ENCODE measurements at regions not wholly inside any gene's neighbourhood (a gene's known extent, or its start where the extent isn't known, plus 50 kb on each side); places are given as distances from the start of the nearest gene placed in this dataset.

GRCh38 chr2:191565120-191565519 lies 112.8 kb upstream of the NABP1 start:
- DNase-seq = no peak

- no peak for DNase-seq
Measured at GRCh38 chr2:191565647-191566198, 112.2 kb upstream of the NABP1 start.

GRCh38 chr2:191566344-191566743 lies 111.6 kb upstream of the NABP1 start:
- DNase-seq = no peak

GRCh38 chr2:191567206-191567605 lies 110.7 kb upstream of the NABP1 start:
- DNase-seq = no peak

- no peak for DNase-seq
Measured at GRCh38 chr2:191569025-191569424, 108.9 kb upstream of the NABP1 start.

- DNase-seq = no peak
Measured at GRCh38 chr2:191571163-191571769, 106.7 kb upstream of the NABP1 start.

GRCh38 chr2:191572319-191572718 lies 105.6 kb upstream of the NABP1 start:
- DNase-seq = no peak

- DNase-seq = no peak
Measured at GRCh38 chr2:191573216-191573615, 104.7 kb upstream of the NABP1 start.

GRCh38 chr2:191574232-191574631 lies 103.7 kb upstream of the NABP1 start:
- no peak for DNase-seq

- DNase-seq = no peak
Measured at GRCh38 chr2:191577605-191578004, 100.3 kb upstream of the NABP1 start.

- DNase-seq = no peak
Measured at GRCh38 chr2:191578031-191578430, 99.9 kb upstream of the NABP1 start.

- DNase-seq = no peak
Measured at GRCh38 chr2:191580581-191580980, 97.4 kb upstream of the NABP1 start.

- no peak for DNase-seq
Measured at GRCh38 chr2:191581003-191581402, 96.9 kb upstream of the NABP1 start.

GRCh38 chr2:191582355-191582754 lies 95.6 kb upstream of the NABP1 start:
- DNase-seq = no peak

- DNase-seq = no peak
Measured at GRCh38 chr2:191591025-191591424, 86.9 kb upstream of the NABP1 start.

GRCh38 chr2:191593622-191594385 lies 84.1 kb upstream of the NABP1 start:
- DNase-seq = no peak

- DNase-seq = no peak
Measured at GRCh38 chr2:191597186-191597751, 80.7 kb upstream of the NABP1 start.

GRCh38 chr2:191598296-191598695 lies 79.6 kb upstream of the NABP1 start:
- DNase-seq = no peak

GRCh38 chr2:191601060-191601459 lies 76.9 kb upstream of the NABP1 start:
- no peak for DNase-seq

GRCh38 chr2:191604154-191604553 lies 73.8 kb upstream of the NABP1 start:
- DNase-seq = no peak

- no peak for DNase-seq
Measured at GRCh38 chr2:191607096-191607495, 70.8 kb upstream of the NABP1 start.

- DNase-seq = no peak
Measured at GRCh38 chr2:191610756-191611155, 67.2 kb upstream of the NABP1 start.

- DNase-seq = peak; percentile 66
Measured at GRCh38 chr2:191611614-191612013, 66.3 kb upstream of the NABP1 start.

GRCh38 chr2:191612496-191612895 lies 65.4 kb upstream of the NABP1 start:
- peak; percentile 33 for DNase-seq
